GM19438 (cell line): ENCODE measurements at regions not wholly inside any gene's neighbourhood (a gene's known extent, or its start where the extent isn't known, plus 50 kb on each side); places are given as distances from the start of the nearest gene placed in this dataset.
"Not testable (repeated sequence)": the region's sequence is repeated elsewhere in the genome, so short reads cannot be mapped to it uniquely, and the experiment has no call there.

Experiments used
- ATAC-seq: cut with Tn5 transposase; IDR thresholded peaks from one replicate; pipeline ENCODE4 v1.9.1; 2021; ENCODE audit warnings: low read depth; ENCODE audit not compliant: unreplicated experiment

DNA sequence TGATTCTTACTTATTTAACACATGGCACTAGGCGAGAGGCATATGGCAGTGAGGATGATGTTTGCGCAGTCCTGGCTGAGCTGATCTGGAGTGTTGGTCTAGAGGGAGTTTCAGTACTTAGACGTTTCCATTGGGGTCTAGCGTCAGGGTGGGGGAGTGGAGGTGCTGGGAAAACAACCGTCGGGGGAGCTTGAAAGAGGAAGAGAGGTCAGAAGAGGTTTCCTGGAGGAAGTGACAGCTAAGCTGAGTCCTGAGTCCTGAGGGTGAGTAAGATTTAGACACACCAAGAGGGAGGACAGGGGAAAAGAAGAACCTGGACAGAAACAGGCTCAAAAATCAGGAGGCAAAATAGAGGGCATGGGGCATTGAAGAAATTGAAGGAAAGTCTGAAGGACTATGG is 81.4 kb downstream of the ALOX5AP start:
- ATAC-seq: no peak

DNA sequence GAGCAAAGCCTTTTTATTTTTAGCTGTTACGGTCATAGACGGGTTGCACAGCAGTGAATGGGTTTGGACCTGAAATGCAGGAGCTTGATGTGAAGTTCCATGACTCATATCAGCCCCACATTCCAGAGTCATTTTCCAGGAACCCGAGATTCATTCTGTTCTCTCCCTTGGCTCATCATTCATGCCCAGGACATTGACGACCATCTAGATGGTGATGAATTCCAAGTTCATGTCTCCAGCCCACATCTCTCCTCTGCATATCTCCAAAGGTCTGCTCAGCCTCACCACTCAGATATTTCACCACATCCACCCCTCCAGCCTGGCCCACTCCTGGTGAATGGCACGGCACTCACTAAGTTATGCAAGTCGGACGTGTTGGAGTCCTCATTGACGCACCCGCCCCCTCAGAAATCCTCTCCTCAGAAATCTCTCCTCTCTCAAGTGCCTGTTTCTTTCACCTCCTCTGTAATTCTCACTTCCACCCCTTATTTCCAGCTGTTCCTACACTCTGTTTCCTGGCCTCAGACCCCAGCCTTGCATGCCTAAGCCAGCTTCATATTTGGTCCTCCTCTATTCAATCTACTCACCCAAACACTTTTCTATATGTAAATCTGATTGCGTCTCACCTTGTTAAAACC is 83.1 kb downstream of the ALOX5AP start:
- ATAC-seq: no peak

DNA sequence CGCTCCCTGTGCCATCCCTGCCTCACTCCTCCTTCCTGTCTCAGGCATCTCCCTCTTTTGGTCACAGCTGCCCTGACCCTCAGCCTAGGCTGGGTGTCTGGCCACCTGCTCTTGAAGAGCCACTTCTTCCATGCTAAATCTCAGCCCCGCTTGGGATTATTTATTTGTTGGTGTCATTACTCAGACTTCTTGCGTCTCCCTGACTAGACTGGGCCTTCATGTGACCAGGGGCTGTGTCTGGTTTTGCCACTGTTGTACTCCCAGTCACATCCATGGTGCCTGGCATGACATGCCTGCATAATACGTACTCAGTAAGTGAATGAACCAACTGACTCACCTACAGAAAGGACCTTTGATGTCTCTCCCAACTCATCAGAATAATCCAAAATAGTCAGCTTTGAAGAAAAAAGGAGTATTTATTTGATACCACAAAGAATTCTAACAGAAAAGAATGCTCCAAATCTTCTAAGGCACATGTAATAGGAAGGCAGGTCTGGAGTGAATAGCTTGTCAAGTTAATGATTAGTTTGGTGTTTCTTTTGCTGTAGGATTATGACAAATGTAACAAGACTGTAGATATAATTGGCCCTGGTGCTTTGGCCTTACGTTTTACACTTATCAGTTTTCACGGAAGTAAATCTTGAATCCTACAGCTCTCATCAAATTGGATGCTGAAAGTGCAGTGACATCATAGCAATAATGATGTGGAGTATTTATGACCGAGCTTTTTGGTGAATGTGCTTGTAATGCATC is 84.0 kb downstream of the ALOX5AP start:
- ATAC-seq: no peak

DNA sequence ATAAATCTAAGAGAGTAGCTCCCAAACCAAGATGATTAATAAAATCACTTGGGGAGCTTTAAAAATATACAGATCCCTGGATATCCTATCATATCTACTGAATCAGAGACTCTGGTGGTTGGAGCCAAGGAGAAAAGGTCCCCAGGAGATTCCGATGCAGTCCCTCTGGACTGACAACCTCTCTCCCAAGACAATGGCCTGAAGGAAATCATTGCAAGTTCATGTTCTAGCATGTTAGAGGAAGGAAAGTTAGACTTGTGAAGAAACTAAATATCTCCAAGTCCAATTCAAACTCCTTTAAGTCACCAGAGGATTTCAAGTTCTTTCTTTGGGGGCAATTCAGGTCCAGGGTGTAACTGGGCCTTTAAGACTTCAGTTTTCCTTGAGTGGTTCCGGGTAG is 84.7 kb upstream of the MEDAG start:
- no peak for ATAC-seq

DNA sequence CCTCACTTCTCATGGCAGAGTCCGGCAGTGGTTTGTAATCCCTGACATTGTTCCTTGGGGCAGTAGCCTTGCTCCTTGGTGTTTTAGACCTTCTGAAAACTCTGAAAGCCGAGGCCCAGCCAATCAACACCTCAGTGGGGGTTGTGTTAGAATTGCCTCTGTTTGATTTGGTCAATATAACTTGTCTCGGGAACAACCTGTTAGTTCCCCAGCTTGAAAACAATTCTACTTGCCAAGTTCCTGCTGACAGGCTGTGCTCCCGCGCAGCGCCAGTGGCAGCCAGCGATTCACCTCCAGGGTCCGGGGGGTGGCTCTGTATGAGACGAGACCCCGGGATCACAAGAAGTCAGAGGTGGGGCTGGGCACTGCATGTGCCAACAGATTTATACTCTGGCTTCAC is 81.4 kb upstream of the MEDAG start:
- ATAC-seq: no peak

DNA sequence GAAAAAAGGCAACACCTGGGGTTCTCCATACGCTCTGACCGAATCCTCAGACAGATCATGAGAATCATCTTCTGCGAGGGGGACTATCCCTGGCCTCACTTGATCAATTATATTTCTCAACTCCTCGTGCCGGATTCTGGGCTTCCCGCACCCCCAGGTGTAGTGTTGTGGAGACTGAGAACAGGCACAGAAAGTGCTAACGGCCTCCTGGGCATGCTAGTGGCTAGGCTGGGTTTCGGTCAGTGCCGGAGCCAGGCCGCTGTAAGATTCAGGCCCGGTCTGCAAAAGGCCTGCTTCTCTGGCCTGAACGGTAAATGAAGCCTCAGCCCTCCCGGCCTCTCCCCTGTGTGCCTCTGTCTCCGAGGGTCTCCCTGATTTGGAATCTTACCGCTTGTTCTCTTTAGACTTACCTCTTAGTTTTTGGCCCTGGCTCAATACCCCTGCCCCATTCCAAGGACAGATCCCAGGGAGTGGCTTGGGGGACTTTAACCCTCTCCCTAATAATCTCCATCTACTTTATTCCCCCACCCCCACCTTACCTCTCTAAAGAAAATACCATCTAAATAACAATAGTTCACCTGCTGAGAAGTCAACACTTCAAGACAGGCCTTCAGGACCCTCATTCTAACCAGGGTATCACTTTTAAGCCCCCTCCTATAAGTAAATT is 79.0 kb upstream of the MEDAG start:
- ATAC-seq: no peak

DNA sequence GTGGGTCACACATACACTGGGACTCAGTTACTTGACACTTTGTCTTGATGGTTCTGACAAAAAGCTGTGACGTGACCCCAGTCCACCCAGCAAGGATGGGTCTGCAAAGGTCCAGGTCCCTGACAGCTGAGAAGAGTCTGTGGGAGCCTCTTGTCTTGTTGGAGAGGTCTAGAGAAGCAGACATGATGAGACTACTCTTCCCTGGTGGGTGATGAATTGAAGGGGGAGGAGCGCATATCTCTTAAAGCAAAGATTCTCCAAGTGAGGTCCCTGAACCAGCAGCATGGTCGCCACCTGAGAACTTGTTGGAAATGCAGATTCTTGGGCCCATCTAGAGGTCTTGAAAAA is 78.5 kb upstream of the MEDAG start:
- no peak for ATAC-seq

DNA sequence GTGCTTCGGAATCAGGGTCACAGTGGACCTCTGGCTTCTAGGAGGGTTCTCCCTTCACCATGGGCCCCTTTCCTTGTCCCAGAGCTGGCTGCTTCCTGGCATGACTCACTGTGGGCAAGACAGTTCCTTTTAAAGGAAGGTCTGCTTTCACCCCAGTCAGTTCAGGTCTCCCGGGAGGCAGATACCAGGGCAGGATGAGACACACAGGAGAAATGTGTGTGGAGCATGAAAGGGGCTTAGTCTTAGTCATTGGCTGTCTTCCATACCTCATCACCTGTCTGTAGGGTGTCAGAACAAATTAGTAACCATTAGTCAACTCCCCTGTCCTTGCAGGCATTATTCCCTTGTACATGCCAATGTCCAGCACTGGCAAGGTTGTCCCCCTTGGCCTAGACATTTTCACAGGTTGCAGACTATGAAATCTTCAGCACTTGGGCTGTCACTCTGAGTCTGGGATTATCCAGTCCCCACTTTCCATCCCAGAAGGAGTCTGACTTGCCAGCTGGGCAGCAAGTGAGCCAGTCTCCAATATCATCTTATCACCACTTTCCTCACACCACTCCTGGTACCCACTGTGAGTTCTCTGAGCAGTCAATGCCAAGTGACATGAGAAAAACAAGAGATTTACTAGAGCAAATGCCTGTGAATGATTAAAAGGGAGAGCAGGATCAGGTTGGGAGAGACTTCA is 76.8 kb upstream of the MEDAG start:
- ATAC-seq: no peak

DNA sequence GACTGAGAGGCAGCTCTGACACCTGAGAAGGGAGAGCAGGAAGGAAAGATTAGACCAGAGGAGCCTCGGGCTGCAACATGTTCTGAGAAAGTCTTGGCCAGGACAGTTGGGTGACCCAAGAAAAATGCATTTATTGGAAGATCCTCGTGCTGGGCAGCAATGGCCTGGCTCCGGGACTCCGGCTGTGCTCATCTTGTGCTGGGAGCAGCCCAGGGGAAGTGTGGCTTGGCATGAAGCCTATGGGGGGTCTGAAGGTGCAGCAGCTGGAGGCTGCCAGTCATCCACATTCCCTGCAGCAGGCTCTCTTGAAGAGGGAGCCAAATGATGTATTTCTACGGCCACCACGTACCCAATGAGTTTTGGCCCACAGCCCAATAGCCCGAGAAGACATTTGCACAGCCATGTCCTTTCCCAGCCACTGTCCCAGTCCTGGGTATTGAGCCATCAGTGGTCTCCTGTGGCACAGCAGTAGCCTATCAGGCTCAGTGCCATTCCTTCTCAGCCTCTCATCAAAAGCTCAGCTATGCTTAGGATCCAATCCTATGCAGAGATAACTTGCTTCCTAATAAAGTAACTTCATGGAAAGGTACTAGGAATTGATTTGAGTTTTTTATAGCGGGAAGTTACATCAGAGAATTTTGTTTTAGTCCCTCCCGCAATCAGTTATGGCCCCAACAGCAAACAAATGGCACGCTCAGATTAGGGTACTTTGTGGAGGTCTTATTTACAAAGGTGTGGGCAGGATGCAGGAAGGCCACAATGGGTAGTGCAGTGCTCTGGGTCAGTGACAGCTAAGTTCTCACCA is 76.0 kb upstream of the MEDAG start:
- ATAC-seq: no peak

DNA sequence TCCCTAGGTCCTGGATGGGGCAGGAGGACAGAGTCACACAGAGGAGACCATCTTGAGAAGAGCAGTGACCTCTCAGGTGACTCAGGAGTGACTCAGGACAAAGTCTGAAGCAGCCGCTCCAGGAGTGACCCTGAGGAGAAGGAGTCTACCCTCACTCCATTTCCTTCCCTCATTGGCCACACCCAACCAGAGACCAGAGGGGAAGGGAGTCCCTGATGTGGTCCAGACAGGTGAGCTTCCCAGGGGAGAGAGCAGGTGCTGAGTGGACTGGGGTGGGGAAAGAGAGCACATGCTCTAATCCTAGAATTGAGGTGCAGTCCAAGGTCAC is 75.5 kb upstream of the MEDAG start:
- no peak for ATAC-seq

DNA sequence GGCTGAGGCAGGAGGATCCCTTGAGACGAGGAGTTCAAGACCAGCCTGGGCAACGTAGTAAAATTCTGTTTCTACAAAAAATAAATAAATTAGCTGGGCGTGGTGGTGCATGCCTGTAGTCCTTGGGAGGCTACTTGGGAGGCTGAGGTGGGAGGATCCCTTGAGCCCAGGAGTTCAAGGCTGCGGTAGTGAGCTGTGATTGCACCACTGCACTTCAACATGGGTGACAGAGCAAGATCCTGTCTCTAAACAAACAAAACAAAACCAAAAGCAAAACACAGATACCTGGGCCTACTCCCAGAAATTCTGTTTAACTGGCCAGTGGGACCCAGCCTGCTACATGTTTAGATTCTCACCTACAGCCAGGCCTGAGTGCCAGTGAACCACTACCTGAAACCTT is 74.6 kb upstream of the MEDAG start:
- ATAC-seq: no peak

DNA sequence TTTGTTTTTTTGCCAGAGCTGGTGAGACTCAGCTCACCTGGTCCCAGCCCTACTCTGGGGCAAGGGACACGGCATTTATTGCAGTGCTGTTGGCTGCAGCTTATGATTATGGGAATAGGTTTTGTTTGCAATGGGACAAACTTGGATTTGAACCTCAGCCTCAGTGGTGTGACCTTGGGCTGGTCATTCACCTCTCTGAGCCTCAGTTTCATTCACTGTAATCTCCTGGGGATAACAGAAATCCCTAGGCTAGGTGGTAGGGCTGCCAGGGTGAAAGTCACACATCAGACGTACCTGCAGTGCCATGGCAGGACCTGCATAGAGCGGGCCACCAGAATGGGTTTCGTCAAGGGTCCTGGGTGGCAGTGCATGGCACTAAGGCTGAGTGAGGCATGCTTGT is 73.7 kb upstream of the MEDAG start:
- ATAC-seq: no peak

DNA sequence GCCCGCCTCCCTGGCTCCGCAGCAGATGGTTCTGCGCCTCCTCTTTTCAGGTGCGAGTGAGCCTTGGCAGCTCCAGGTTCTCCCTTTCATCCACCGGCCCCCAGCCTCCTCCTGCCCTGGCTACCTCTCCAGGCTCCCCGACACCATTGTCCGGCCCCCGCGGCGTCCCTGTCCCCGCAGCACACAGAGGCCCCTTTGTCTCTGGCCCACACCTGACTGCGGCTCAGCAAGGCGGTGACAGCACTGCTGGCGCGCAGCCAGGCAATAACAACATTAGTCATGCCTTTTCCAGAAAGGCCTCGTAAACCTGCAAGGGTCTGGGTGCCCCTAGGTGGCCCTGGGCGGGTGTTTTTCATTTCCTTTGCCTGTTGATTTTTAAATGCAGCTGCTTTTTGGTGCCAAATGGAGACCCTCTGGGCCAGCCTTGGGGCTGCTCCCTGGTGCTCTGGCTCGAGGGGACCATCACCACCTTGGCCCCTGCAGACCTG is 73.2 kb upstream of the MEDAG start:
- no peak for ATAC-seq

DNA sequence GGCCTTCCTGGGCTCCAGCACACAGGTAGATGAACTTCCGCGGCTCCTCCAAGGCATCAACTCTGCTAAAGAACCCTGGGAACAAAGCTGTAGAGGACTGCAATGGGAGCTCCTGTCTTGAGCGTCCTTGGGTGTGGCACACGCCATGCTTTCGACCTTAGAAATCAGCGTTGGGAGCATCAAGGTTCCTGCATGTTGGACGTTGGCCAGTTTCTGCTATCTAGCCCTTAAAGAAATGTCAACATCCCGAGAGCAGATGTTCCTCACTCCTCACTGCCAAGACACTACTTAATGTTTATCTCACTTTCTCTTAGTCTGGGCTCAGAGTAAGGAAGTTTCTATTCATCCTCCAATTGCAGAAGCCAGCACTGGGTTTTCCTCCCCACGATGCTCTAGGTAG is 70.6 kb upstream of the MEDAG start:
- ATAC-seq: no peak

DNA sequence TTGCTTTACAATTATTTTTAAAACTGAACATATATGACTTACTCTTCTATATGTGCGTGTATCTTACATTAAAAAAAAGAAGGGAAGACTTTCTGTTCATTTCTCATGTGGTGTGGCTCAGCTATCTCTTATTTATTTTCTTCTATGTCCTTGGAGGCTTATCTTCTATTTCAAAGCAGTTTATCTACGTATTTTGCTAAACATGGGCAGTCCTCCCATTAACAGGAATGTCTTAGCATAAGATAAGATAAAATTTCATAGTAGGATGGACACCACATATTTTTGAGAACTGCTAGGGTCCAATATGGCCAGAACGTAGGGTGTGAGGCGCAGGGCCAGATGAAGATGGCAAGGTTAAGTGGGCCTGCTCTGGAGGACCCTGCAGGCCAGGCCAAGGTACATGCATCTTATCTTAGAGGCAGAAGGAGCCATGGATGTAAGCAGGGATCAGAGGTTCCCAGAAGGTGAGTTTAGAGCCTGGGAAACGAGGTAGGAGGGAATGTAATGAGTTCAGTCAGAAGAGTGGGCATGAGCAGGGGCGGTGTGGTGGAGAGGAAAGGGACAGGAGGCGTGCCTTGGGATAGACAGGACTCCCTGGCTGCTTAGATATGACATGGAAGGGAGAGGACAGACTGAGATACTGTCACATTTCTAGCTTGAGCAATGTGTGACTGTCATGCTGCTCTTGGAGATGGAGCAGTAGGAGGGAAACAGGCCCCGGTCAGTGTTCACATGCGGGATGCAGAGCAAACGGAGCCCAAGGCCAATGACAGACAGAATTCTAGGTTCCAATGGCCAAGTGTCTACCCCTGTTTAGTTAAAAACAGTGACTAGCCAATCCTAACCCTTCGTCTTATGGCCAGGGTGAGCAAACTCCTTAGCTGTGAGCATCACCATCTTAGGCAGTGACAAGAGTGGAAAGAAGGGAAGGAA is 68.6 kb upstream of the MEDAG start:
- ATAC-seq: no peak

DNA sequence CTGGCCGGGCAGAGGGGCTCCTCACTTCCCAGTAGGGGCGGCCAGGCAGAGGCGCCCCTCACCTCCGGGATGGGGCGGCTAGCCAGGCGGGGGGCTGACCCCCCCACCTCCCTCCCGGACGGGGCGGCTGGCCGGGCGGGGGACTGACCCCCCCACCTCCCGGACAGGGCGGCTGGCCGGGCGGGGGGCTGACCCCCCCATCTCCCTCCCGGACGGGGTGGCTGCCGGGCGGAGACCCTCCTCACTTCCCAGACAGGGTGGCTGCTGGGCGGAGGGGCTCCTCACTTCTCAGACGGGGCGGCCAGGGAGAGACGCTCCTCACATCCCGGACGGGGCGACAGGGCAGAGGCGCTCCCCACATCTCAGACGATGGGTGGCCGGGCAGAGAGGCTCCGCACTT is 66.4 kb upstream of the MEDAG start:
- ATAC-seq: not testable (repeated sequence)

DNA sequence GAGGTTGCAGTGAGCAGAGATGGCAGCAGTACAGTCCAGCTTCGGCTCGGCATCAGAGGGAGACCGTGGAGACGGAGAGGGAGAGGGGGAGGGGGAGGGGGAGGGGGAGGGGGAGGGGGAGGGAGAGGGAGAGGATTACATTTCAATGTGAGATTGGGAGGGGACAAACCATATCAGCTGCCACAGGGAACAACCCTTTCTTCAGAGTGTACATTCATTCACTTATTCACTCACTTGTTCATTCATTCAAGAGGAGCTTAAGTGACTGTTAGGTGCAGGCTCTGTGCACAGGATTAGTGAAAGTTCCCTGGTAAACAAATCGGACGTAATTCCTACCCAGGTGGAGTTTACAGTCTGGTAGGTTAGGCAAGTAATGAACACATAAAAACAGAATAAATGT is 65.6 kb upstream of the MEDAG start:
- ATAC-seq: no peak

DNA sequence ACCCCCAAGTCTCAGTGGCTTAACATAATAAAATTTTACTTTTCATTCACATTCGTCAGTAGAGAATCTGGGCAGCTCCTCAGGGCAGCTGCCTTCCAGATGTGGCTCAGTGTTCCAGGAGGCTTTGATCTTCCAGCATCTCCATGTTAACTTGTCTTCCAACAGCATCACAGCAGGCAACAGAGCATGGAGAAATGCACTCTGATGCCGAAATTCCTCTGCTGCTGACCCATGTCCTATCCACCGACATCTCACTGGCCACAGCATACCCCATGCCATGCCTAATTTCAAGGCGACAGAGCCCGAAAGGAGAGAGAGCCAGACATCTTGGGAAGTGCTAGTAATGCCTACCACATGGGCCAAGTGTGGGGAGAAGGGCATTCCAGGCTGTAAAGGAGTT is 64.9 kb upstream of the MEDAG start:
- ATAC-seq: no peak

DNA sequence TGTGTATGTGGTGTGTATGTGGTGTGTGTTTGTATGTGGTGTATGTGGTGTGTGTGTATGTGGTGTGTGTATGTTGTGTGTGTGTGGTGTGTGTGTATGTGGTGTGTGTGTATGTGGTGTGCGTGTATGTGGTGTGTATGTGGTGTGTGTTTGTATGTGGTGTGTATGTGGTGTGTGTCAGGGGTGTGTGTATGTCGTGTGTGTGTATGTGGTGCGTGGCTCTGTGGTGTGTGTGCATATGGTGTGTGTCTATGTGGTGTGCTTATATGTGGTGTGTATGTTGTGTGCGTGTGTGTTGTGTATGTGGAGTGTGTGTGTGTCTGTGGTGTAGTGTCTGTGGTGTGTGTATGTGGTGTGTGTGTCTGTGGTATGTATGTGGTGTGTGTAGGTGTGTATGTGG is 62.5 kb upstream of the MEDAG start:
- ATAC-seq: no peak
